ENCODE measurements at regions not wholly inside any gene's neighbourhood (a gene's known extent, or its start where the extent isn't known, plus 50 kb on each side); places are given as distances from the start of the nearest gene placed in this dataset.
"Not testable (repeated sequence)": the region's sequence is repeated elsewhere in the genome, so short reads cannot be mapped to it uniquely, and the experiment has no call there.

DNA sequence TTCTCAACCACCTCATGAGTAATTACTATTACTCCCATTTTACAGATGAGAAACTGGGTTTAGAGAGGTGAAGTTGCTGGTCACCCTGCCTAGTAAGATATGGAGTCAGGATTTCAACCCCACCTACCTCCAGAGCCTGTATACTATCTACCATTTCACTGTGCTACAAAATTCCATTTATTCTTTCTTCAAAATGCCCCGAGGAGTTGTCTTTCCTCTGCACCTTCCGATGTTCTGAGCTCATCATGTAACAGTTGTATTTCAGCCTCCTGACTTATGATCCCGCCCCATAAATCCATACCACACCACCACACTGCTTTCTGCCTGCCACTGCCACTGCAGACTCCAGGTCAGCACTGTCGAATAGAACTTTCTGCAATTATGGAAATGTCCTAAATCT, 71.3 kb upstream of the SLC25A36 start:
- no peak for DNase-seq (ENCODE audit: low spot score)

- DNase-seq (ENCODE audit: low spot score) = no peak
These were observed 70.6 kb upstream of the SLC25A36 start for GRCh38 chr3:140871022-140871421.

GRCh38 chr3:140872165-140872564, 69.5 kb upstream of the SLC25A36 start:
- DNase-seq (ENCODE audit: low spot score) = not testable (repeated sequence)

DNA sequence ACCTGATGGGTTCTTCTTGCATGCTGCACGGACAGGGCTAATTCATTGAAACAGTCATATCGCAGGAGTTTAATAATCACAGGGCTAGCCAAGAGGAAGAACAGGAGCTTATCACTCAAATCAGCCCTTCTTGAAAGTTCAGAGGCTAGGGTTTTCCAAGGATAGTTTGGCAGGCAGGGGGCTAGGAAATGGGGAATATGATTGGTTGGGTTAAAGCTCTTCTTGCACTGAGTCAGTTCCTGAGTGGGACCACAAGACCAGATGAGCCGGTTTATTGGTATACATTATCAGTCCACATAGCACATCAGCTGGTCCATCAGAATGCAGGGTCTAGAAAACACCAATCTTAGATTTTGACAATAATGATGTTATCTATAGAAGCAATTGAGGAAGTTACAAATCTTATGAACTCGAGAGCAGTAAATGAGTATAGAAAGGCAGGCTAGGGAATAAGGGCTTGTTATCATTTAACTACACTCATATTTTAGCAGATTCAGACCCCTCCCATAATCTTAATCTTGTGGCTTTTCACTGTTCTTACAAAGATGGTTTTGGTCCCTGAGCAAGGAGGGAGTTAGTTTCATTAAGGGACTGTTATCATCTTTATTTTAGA, 58.1 kb upstream of the SLC25A36 start:
- DNase-seq (ENCODE audit: low spot score) = no peak

GRCh38 chr3:140885697-140886096, 55.9 kb upstream of the SLC25A36 start:
- DNase-seq (ENCODE audit: low spot score) = not testable (repeated sequence)

All from HuH-7.5 (cell line).